Brain microvascular endothelial cell (primary cell): ENCODE measurements at regions not wholly inside any gene's neighbourhood (a gene's known extent, or its start where the extent isn't known, plus 50 kb on each side); places are given as distances from the start of the nearest gene placed in this dataset.
"Not testable (repeated sequence)": the region's sequence is repeated elsewhere in the genome, so short reads cannot be mapped to it uniquely, and the experiment has no call there.

Experiments used
- DNase-seq: peaks from one replicate; pipeline ENCODE4 v3.0.0-alpha.2; 2020
- H3K27ac ChIP-seq: fragments of 250-450 bp; sonication (Bioruptor Pico); 2 replicates; pipeline ENCODE4 v1.5.1; 2020; ENCODE audit warnings: mild to moderate bottlenecking, moderate library complexity
- H3K27me3 ChIP-seq: fragments of 250-450 bp; sonication (Bioruptor Pico); replicated peaks from 2 replicates; pipeline ENCODE4 v1.5.1; 2020; ENCODE audit warnings: mild to moderate bottlenecking
- H3K36me3 ChIP-seq: fragments of 250-450 bp; sonication (Bioruptor Pico); replicated peaks from 2 replicates; pipeline ENCODE4 v1.5.1; 2020; ENCODE audit warnings: mild to moderate bottlenecking
- H3K4me3 ChIP-seq: 2 replicates; pipeline ENCODE4 v1.5.1; 2011; ENCODE audit warnings: low read depth, mild to moderate bottlenecking, control low read depth, low read length, moderate library complexity
- in situ Hi-C: cut with HindIII; loops from 2 replicates; pipeline ENCODE4 v1.10.0; 2017; ENCODE audit warnings: low sequenced_read_pairs, low pct_ligation_motif_present

- DNase-seq, H3K27me3 ChIP-seq, in situ Hi-C loops, H3K36me3 ChIP-seq, H3K27ac ChIP-seq, H3K4me3 ChIP-seq: not testable (repeated sequence)
Measured at GRCh38 chr12:9420817-9421519, 186.7 kb downstream of the KLRB1 start.

GRCh38 chr12:9418669-9419041 is 189.1 kb downstream of the KLRB1 start:
- in situ Hi-C loops, H3K27ac ChIP-seq, H3K27me3 ChIP-seq, H3K36me3 ChIP-seq, H3K4me3 ChIP-seq, DNase-seq: not testable (repeated sequence)

DNA sequence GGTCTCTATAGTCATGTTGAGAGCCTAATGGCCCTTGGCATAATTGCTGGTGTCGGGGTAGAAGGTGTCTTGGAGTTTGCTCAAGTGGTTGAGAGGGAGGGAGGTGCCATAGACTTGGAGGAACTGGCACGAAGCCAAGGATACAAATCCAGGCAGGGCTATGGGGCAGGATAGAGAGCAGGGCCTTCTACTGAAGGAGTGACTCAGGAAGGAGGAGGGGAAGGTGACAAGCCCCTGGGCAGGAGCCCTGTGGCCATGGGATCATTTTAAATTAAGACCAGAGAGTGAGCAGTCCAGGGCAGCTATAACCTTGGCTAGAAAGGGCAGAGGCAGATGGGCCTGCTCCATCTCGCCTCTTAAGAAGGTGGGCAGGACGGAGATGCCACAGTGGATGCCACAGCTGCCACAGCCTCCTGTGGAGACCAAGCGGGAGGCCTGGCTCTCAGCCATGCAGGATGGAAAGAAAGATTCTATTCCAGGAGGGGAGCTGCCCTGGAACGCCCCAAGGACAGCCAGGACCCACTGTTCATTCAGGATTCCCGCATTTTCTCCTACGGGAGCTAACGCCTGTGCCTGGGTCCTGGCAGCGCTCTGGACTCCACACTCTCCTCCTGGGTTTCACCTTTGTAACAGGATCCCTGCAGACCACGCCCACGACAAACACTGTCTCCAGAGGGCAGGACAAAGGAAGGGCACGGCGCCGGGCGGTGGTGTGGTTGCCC is 189.6 kb downstream of the KLRB1 start:
- H3K27me3 ChIP-seq, H3K27ac ChIP-seq, in situ Hi-C loops, DNase-seq, H3K4me3 ChIP-seq, H3K36me3 ChIP-seq: not testable (repeated sequence)

DNA sequence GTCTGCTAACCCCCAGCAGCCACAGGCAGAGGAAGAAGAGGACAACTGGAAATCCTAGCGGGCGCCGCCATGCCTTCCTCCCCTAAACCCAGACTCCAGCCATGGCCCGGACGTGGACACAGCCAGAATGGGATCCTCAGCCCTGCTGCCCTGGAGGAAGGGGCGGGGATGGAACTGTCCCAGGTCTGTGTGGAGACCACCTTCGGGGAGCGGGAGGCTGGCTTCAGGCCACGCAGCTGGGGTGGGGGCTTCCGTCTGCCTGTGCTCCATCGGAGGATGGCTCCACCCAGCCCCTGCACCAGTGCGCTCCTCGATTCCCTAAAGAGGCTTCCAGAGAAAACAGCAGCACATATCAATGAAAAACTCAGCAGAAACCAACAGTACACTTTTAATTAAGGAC is 190.4 kb downstream of the KLRB1 start:
- in situ Hi-C loops, H3K36me3 ChIP-seq, DNase-seq, H3K4me3 ChIP-seq, H3K27ac ChIP-seq, H3K27me3 ChIP-seq: not testable (repeated sequence)

- H3K27ac ChIP-seq, DNase-seq, H3K36me3 ChIP-seq, in situ Hi-C loops, H3K27me3 ChIP-seq, H3K4me3 ChIP-seq: not testable (repeated sequence)
Measured at GRCh38 chr12:9416346-9416745, 191.4 kb downstream of the KLRB1 start.

DNA sequence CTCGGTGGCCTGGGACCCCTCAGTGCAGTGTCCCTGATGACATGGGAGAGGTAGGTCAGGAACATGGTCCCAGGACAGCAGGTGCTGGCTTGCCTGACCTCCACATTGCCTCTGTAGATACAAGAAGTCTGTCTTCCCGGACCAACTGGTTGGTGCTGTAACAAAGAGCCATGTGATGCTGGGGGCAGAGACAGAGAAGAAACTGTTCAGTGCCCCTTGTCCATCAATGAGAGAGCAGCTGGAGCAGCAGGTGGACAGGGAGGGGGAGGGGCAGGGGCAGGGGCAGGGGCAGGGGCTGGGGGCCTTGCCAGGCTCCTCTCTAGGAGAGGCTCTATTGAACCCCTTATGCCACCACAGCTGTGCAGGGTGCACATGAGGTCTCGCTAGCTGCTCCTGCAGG is 191.8 kb downstream of the KLRB1 start:
- H3K27me3 ChIP-seq, H3K4me3 ChIP-seq, DNase-seq, H3K27ac ChIP-seq, H3K36me3 ChIP-seq, in situ Hi-C loops: not testable (repeated sequence)

DNA sequence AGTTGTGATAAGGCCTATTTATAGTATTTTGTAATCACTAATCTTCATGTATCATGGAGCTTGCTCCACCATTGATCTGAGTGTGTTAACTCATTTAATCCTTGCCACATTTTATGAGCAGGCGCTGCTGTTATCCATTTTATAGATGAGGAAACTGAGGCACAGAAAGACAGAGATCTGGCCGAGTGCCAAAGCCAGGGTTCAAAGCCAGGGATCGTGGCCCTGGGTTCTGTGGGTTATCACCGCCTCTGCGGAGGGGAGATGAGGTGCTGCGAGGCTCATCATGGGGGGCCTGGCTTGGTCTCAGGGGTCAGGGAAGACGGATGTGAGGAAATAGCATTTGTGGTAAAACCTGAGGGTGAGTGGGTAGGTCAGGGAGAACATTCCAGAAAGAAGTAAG is 193.9 kb downstream of the KLRB1 start:
- H3K27ac ChIP-seq, DNase-seq, in situ Hi-C loops, H3K27me3 ChIP-seq, H3K36me3 ChIP-seq, H3K4me3 ChIP-seq: not testable (repeated sequence)

DNA sequence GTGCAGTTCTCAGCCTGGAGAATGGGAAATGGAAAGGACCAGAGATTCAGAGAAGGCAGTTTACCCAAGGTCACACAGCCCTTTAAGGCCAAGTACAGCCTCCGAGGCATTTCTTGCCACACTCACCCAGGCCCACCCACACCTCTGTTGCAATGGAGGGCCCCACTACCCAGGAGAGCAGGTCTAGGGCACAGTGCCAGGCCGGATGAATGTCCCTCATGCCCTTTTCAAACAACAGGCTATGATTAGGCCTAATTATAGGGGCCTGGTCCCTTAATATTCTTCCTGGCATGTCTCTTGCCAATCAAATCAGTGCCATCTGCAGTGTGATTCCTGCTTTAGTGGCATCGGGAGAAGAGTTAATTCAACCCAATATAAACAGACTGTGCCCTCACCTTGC is 195.3 kb downstream of the KLRB1 start:
- H3K27ac ChIP-seq, H3K27me3 ChIP-seq, DNase-seq, in situ Hi-C loops, H3K36me3 ChIP-seq, H3K4me3 ChIP-seq: not testable (repeated sequence)

GRCh38 chr12:9411616-9412268 is 196.0 kb downstream of the KLRB1 start:
- H3K27me3 ChIP-seq, DNase-seq, in situ Hi-C loops, H3K36me3 ChIP-seq, H3K4me3 ChIP-seq, H3K27ac ChIP-seq: not testable (repeated sequence)

- DNase-seq, H3K36me3 ChIP-seq, in situ Hi-C loops, H3K27me3 ChIP-seq, H3K27ac ChIP-seq, H3K4me3 ChIP-seq: not testable (repeated sequence)
Measured at GRCh38 chr12:9407425-9407748, 199.2 kb upstream of the PZP start.
